CD4-positive, CD25-positive, alpha-beta regulatory T cell (primary cell): ENCODE measurements at regions not wholly inside any gene's neighbourhood (a gene's known extent, or its start where the extent isn't known, plus 50 kb on each side); places are given as distances from the start of the nearest gene placed in this dataset.
"Not testable (repeated sequence)": the region's sequence is repeated elsewhere in the genome, so short reads cannot be mapped to it uniquely, and the experiment has no call there.

Experiments
- ATAC-seq, 2 donors: fragments of 150-1000 bp; cut with Tn5 transposase; one replicate each; pipeline ENCODE4 v1.10.0; 2021; ENCODE audit warnings: low read depth in 2 of 2, moderate number of reproducible peaks in 2 of 2, moderate library complexity in 1 of 2
- DNase-seq, 3 donors: peaks; one replicate each; pipeline versions ENCODE4 v3.0.0 to v3.0.0-alpha.2; 2012 to 2022; ENCODE audit warnings: mixed read lengths in 1 of 3
- H3K27ac ChIP-seq: one replicate; pipeline ENCODE4 v1.7.0; 2013; ENCODE audit warnings: mild to moderate bottlenecking, low read length; ENCODE audit not compliant: insufficient read depth, poor library complexity, severe bottlenecking
- H3K27me3 ChIP-seq: one replicate; pipeline ENCODE4 v1.7.0; 2013; ENCODE audit warnings: low read length; ENCODE audit not compliant: control insufficient read depth, insufficient read depth
- H3K36me3 ChIP-seq: one replicate; pipeline ENCODE4 v1.7.0; 2013; ENCODE audit warnings: mild to moderate bottlenecking, low read length, moderate library complexity; ENCODE audit not compliant: control insufficient read depth, insufficient read depth
- H3K4me1 ChIP-seq: 2 replicates; pipeline ENCODE4 v1.7.0; 2013; ENCODE audit warnings: mild to moderate bottlenecking, low read length; ENCODE audit not compliant: insufficient read depth, control insufficient read depth, poor library complexity, severe bottlenecking
- H3K4me3 ChIP-seq: one replicate; pipeline ENCODE4 v1.7.0; 2013; ENCODE audit warnings: low read depth, mild to moderate bottlenecking, low read length, moderate library complexity
- H3K9me3 ChIP-seq, 2 experiments: 1 replicate in 1 of 2; 2 replicates in 1 of 2; pipeline ENCODE4 v1.7.0; 2013; ENCODE audit warnings: low read length in 2 of 2, mild to moderate bottlenecking in 1 of 2, moderate library complexity in 1 of 2; ENCODE audit not compliant: control insufficient read depth in 2 of 2
- H3K27ac Mint-ChIP-seq, 3 donors: one replicate each; pipeline ENCODE4 v1.8.0; 2020 to 2022; ENCODE audit warnings: mild to moderate bottlenecking in 3 of 3, mixed read lengths in 3 of 3, moderate library complexity in 2 of 3
- H3K27me3 Mint-ChIP-seq: one replicate; pipeline ENCODE4 v1.8.0; 2022; ENCODE audit warnings: mild to moderate bottlenecking, mixed read lengths
- H3K36me3 Mint-ChIP-seq: one replicate; pipeline ENCODE4 v1.8.0; 2020; ENCODE audit warnings: mixed read lengths
- H3K4me1 Mint-ChIP-seq, 4 donors: one replicate each; pipeline ENCODE4 v1.8.0; 2020 to 2022; ENCODE audit warnings: mixed read lengths in 4 of 4, mild to moderate bottlenecking in 1 of 4
- H3K4me3 Mint-ChIP-seq, 4 donors: one replicate each; pipeline ENCODE4 v1.8.0; 2020 to 2022; ENCODE audit warnings: mild to moderate bottlenecking in 4 of 4, mixed read lengths in 4 of 4, moderate library complexity in 3 of 4
- H3K9me3 Mint-ChIP-seq, 7 donors: one replicate each; pipeline ENCODE4 v1.8.0; 2020 to 2022; ENCODE audit warnings: mixed read lengths in 7 of 7, mild to moderate bottlenecking in 3 of 7, moderate library complexity in 2 of 7

DNA sequence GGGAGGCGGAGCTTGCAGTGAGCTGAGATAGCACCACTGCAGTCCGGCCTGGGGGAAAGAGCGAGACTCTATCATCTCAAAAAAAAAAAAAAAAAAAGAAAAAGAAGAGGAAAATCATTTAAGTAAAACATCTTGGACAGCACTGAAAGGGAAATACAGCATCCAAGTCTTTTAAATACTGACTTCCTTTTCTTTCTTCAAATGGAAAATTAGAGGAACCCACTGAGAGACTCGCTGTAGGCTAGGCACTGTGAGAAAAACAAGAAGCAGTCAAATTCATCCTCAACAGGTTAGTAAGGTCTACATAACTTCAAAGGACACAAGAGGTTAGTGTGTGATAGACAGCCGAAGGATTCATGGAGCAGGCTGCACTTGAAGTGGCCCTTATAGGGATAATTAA is 243.7 kb downstream of the BLID start:
- H3K4me1 ChIP-seq: no peaks in the 10 kb centered on the region
- Mint-ChIP-seq H3K36me3 (peaks cover 3% of the 10 kb centered on the region), H3K4me3 (no peak overlapping the region), H3K27me3 (no peaks in the 10 kb centered on the region), H3K27ac (no peak overlapping the region), H3K4me1 (no peaks in the 10 kb centered on the region), H3K9me3 (peaks cover 0 to 4% (median 0%) of the 10 kb centered on the region in 7 donors)
- H3K27me3 ChIP-seq: no peaks in the 10 kb centered on the region
- H3K9me3 ChIP-seq: no peaks in the 10 kb centered on the region
- DNase-seq (no peak), ATAC-seq (no peak)
- H3K4me3 ChIP-seq: no peak overlapping the region
- no peak overlapping the region for H3K27ac ChIP-seq
- H3K36me3 ChIP-seq: no peaks in the 10 kb centered on the region

DNA sequence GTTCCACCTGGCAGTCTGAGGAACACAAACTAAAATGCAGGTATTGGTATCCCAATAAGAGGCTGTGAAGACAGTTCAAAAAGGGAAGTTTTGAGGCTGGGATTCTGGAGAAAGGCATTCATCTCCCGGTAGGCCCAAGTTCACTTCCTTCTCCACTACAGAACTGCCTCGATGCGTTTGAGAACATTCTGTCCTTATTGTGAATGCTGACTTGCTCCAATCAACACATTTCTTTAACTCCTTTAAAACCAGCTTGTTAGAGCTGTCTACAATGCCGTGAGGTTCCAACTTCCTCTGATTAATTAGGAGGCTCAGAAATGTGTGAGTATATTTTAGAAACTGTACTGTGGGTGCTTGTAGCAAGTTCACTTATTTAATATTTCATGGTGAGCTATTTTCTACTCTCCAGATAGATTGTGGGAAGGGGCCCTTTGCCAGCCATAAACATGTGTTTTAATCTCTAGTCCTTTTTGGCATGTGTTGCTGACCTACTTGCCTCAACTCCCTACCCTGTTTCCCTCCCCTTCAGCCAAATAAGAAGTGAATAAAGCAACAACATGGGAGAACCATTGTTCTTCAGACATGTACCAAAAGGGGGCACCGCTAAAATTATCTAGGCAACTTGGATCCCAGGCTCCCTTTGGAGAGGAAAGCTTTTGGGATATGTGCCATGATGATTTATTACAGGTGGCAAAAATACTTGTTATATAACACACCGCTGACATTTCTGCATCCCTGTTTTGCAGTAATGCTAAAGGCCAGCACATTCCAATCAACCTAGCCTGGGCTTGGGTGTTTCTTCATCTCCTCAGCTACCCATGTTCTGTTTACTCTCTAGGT is 245.6 kb downstream of the BLID start:
- Mint-ChIP-seq H3K4me3 (no peak overlapping the region), H3K27me3 (no peaks in the 10 kb centered on the region), H3K27ac (no peak overlapping the region), H3K9me3 (peaks cover 0 to 4% (median 0%) of the 10 kb centered on the region in 7 donors), H3K4me1 (no peaks in the 10 kb centered on the region), H3K36me3 (peaks cover 3% of the 10 kb centered on the region)
- Histone ChIP-seq H3K27me3 (no peaks in the 10 kb centered on the region), H3K4me1 (no peaks in the 10 kb centered on the region), H3K4me3 (no peak overlapping the region), H3K36me3 (no peaks in the 10 kb centered on the region), H3K9me3 (no peaks in the 10 kb centered on the region), H3K27ac (no peak overlapping the region)
- ATAC-seq (no peak), DNase-seq (no peak)

DNA sequence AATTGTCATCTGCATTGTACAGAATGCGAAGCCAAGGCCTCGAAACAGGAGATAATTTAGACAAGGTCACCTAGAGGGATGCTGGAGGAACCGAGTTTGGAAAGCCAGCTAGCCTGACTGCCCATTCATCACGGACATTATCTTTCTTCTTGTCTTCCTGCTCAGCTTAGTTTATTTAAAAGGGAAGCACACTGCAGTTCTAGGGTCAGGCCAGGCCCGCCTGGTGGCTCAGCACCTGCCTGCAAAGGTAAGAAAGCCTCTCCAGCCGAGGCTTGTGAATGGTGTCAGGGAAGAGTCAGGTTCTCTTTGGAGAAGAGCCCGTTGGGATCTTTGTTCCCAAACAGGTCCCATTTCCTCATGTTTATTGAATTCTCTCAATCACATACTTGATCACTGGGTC is 246.5 kb downstream of the BLID start:
- ATAC-seq: no peak
- DNase-seq: no peak
- H3K4me1 Mint-ChIP-seq: no peaks in the 10 kb centered on the region
- Histone ChIP-seq H3K9me3 (no peaks in the 10 kb centered on the region), H3K36me3 (no peaks in the 10 kb centered on the region), H3K4me1 (no peaks in the 10 kb centered on the region), H3K27me3 (no peaks in the 10 kb centered on the region), H3K4me3 (no peak overlapping the region), H3K27ac (no peak overlapping the region)
- peaks cover 3% of the 10 kb centered on the region for H3K36me3 Mint-ChIP-seq
- H3K27ac Mint-ChIP-seq: no peak overlapping the region
- H3K27me3 Mint-ChIP-seq: no peaks in the 10 kb centered on the region
- no peak overlapping the region for H3K4me3 Mint-ChIP-seq
- H3K9me3 Mint-ChIP-seq: peaks cover 0 to 4% (median 0%) of the 10 kb centered on the region in 7 donors

DNA sequence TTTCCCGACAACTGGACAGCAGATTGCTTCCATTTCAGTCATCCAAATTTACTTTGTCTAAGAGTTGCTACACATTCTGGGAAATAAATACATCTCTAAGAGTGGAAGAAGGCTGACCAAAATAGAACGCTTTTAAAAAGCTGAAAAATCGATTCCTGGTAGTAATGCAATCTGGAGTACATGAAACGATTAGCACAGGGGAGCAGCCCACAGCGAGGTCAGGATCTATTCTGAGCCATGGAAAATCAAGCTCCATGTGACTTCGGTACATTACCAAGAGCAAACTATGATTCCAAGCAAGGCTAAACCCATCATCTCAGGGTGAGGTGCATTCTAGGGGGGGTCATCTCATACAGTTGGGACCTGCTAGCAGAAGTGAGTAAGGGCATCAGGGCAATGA is 249.3 kb downstream of the BLID start:
- Mint-ChIP-seq H3K36me3 (peaks cover 3% of the 10 kb centered on the region), H3K9me3 (peaks cover 0 to 9% (median 2%) of the 10 kb centered on the region in 7 donors), H3K4me1 (no peaks in the 10 kb centered on the region), H3K27me3 (no peaks in the 10 kb centered on the region), H3K27ac (no peak overlapping the region), H3K4me3 (no peak overlapping the region)
- ATAC-seq: no peak
- no peaks in the 10 kb centered on the region for H3K9me3 ChIP-seq
- no peak for DNase-seq
- H3K36me3 ChIP-seq: no peaks in the 10 kb centered on the region
- no peak overlapping the region for H3K4me3 ChIP-seq
- H3K27ac ChIP-seq: no peak overlapping the region
- H3K27me3 ChIP-seq: no peaks in the 10 kb centered on the region
- no peaks in the 10 kb centered on the region for H3K4me1 ChIP-seq

DNA sequence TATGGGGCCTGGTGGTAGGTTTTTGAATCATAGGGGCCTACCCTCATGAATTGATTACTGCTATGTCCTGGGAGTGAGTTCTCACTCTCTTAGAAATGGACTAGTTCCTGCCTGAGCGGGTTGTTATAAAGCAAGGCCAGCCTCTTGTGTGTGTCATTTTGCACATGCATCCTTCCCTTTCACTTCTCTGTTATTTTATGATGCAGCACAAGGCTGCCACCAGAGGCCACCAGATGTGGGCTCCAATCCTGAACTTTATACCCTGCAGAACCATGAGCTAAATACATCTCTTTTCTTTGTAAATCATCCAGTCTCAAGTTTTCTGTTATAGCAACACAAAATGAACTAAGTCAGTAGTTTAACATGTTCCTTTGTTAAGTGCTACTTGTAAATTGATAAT is 251.4 kb downstream of the BLID start:
- H3K27ac Mint-ChIP-seq: no peak overlapping the region
- H3K27me3 ChIP-seq: no peaks in the 10 kb centered on the region
- H3K27ac ChIP-seq: no peak overlapping the region
- no peaks in the 10 kb centered on the region for H3K36me3 ChIP-seq
- DNase-seq (no peak), ATAC-seq (no peak)
- H3K36me3 Mint-ChIP-seq: no peaks in the 10 kb centered on the region
- peaks cover 0 to 14% (median 8%) of the 10 kb centered on the region in 7 donors for H3K9me3 Mint-ChIP-seq
- H3K4me3 Mint-ChIP-seq: no peak overlapping the region
- H3K4me3 ChIP-seq: no peak overlapping the region
- no peaks in the 10 kb centered on the region for H3K4me1 Mint-ChIP-seq
- no peaks in the 10 kb centered on the region for H3K9me3 ChIP-seq
- H3K27me3 Mint-ChIP-seq: no peaks in the 10 kb centered on the region
- no peaks in the 10 kb centered on the region for H3K4me1 ChIP-seq

DNA sequence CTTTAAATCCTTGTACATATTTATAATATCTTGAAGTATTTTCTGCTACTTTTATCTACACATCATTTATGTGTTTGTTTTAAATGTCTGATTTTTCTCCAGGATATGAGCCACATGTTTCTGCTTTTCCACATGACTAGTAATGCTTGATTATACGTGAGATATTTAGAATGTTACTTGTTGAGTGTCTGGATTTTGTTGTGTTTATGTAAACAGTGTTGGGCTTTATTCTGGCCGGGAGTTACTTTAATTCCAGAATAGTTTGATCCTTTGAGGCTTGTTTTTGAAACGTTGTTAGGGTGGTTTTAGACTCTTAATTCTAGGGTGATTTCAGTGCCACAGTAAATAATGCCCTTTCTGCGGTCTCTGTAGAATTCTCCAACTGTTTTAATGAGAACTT is 252.9 kb downstream of the BLID start:
- no peak overlapping the region for H3K27ac Mint-ChIP-seq
- H3K9me3 ChIP-seq: no peaks in the 10 kb centered on the region
- no peaks in the 10 kb centered on the region for H3K27me3 ChIP-seq
- no peak overlapping the region for H3K4me3 Mint-ChIP-seq
- no peak for DNase-seq
- H3K27ac ChIP-seq: no peak overlapping the region
- H3K36me3 ChIP-seq: no peaks in the 10 kb centered on the region
- H3K4me3 ChIP-seq: no peak overlapping the region
- no peak for ATAC-seq
- no peaks in the 10 kb centered on the region for H3K36me3 Mint-ChIP-seq
- no peaks in the 10 kb centered on the region for H3K4me1 ChIP-seq
- H3K9me3 Mint-ChIP-seq: peaks cover 0 to 14% (median 8%) of the 10 kb centered on the region in 7 donors
- no peaks in the 10 kb centered on the region for H3K27me3 Mint-ChIP-seq
- no peaks in the 10 kb centered on the region for H3K4me1 Mint-ChIP-seq

DNA sequence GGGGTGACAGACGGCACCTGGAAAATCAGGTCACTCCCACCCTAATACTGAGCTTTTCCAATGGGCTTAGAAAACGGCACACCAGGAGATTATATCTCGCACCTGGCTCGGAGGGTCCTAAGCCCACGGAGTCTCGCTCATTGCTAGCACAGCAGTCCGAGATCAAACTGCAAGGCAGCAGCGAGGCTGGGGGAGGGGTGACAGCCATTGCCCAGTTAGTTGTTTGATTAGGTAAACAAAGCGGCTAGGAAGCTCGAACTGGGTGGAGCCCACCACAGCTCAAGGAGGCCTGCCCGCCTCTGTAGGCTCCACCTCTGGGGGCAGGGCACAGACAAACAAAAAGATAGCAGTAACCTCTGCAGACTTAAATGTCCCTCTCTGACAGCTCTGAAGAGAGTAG is 260.9 kb downstream of the BLID start:
- not testable (repeated sequence) for DNase-seq, H3K27ac ChIP-seq, H3K4me3 ChIP-seq, H3K27me3 ChIP-seq, H3K4me1 Mint-ChIP-seq, H3K27me3 Mint-ChIP-seq, H3K27ac Mint-ChIP-seq, H3K36me3 Mint-ChIP-seq, H3K4me3 Mint-ChIP-seq, ATAC-seq, H3K4me1 ChIP-seq, H3K36me3 ChIP-seq, H3K9me3 ChIP-seq
- H3K9me3 Mint-ChIP-seq: peaks cover 0 to 12% (median 8%) of the 10 kb centered on the region in 7 donors

DNA sequence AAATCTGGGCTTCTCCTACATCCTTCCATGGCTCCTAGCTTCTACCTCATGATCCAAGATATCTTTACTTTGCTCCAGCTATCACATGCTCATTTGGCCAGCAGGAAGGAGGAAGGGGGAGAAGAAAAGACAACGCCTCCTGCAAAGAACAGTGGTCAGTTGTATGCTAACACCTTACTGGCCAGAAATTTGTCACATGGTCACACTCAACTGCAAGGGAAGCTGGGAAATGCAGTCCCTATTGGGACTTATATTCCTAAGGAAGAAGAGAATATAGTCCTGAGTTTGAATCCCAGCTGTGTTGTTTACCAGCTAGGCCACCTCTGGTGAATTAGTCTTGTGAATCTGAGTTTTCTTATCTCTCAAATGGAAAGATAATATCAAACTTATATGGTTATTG is 272.0 kb downstream of the BLID start:
- no peaks in the 10 kb centered on the region for H3K4me1 ChIP-seq
- ATAC-seq (no peak), DNase-seq (no peak)
- H3K27me3 ChIP-seq: no peaks in the 10 kb centered on the region
- no peaks in the 10 kb centered on the region for H3K36me3 ChIP-seq
- H3K27ac Mint-ChIP-seq: no peak overlapping the region
- H3K9me3 Mint-ChIP-seq: peaks cover 0 to 12% (median 3%) of the 10 kb centered on the region in 7 donors
- no peak overlapping the region for H3K4me3 ChIP-seq
- H3K9me3 ChIP-seq: no peaks in the 10 kb centered on the region
- no peak overlapping the region for H3K4me3 Mint-ChIP-seq
- no peaks in the 10 kb centered on the region for H3K27me3 Mint-ChIP-seq
- no peaks in the 10 kb centered on the region for H3K36me3 Mint-ChIP-seq
- no peaks in the 10 kb centered on the region for H3K4me1 Mint-ChIP-seq
- H3K27ac ChIP-seq: no peak overlapping the region
